Adrenal gland (tissue), 5 donors: ENCODE measurements at regions not wholly inside any gene's neighbourhood (a gene's known extent, or its start where the extent isn't known, plus 50 kb on each side); places are given as distances from the start of the nearest gene placed in this dataset.
"Not testable (repeated sequence)": the region's sequence is repeated elsewhere in the genome, so short reads cannot be mapped to it uniquely, and the experiment has no call there.

Experiments
- POLR2A ChIP-seq, 2 donors: fragments of 450-650 bp; IDR thresholded peaks; one replicate each; pipeline ENCODE4 v1.6.1; 2017; ENCODE audit warnings: antibody characterized with exemption in 2 of 2, mild to moderate bottlenecking in 2 of 2, moderate library complexity in 1 of 2
- TF ChIP-seq, protein P1 (sequence below), 6 experiments: fragments of 450-650 bp in 4 of 6; fragments of 200-600 bp in 2 of 6; sonication (generic) in 1 of 6; IDR thresholded peaks; 1 replicate in 5 of 6; 2 replicates in 1 of 6; pipeline versions ENCODE4 v1.5.1 to v1.8.0; 2016 to 2021; ENCODE audit warnings: antibody characterized with exemption in 6 of 6, mild to moderate bottlenecking in 2 of 6, moderate library complexity in 1 of 6
- donor health status: DM: no; HTN: no; CAD: no.

DNA sequence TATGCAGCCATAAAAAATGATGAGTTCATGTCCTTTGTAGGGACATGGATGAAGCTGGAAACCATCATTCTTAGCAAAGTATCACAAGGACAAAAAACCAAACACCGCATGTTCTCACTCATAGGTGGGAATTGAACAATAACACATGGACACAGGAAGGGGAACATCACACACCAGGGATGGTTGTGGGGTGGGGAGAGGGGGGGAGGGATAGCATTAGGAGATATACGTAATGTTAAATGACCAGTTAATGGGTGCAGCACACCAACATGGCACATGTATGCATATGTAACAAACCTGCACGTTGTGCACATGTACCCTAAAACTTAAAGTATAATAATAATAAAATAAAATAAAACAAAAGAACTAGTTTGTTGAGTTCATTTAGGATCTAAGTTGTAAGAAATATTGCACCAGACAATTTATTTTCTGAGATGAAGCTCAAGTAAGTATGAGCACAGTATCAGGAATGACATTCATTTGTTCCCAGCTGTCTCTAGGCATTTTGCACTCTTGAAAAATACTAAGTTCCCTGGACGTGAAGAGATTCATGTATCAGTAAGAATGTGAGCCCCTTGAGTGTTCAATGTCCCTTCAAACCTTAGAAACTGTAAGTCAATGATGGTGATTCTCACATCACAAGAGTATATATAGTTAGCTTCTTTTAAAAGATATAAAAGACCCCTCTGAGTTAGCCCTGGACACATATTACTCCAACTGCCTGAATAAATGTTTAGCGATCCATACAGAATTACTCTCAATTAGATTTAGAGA, 1519.3 kb upstream of the TPTE start:
- TF ChIP-seq, protein P1, sequence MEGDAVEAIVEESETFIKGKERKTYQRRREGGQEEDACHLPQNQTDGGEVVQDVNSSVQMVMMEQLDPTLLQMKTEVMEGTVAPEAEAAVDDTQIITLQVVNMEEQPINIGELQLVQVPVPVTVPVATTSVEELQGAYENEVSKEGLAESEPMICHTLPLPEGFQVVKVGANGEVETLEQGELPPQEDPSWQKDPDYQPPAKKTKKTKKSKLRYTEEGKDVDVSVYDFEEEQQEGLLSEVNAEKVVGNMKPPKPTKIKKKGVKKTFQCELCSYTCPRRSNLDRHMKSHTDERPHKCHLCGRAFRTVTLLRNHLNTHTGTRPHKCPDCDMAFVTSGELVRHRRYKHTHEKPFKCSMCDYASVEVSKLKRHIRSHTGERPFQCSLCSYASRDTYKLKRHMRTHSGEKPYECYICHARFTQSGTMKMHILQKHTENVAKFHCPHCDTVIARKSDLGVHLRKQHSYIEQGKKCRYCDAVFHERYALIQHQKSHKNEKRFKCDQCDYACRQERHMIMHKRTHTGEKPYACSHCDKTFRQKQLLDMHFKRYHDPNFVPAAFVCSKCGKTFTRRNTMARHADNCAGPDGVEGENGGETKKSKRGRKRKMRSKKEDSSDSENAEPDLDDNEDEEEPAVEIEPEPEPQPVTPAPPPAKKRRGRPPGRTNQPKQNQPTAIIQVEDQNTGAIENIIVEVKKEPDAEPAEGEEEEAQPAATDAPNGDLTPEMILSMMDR (IDR thresholded peaks at IDR 0.05), result not testable (repeated sequence)
- not testable (repeated sequence) for TF ChIP-seq POLR2A (IDR thresholded peaks at IDR 0.05)
